Natural killer cell (primary cell): ENCODE measurements at regions not wholly inside any gene's neighbourhood (a gene's known extent, or its start where the extent isn't known, plus 50 kb on each side); places are given as distances from the start of the nearest gene placed in this dataset.

ENCODE experiments used
- ATAC-seq, 3 donors: fragments of 150-1000 bp in 2 of 3; fragments of 200-7000 bp in 1 of 3; cut with Tn5 transposase; 1 replicate in 1 of 3; 2 replicates in 2 of 3; pipeline ENCODE4 v1.10.0; 2021; ENCODE audit warnings: mild to moderate bottlenecking in 2 of 3, moderate library complexity in 2 of 3
- DNase-seq, 2 donors: peaks; one replicate each; pipeline versions ENCODE4 v3.0.0 to v3.0.0-alpha.2; 2013 to 2021; ENCODE audit warnings: mixed read lengths in 1 of 2
- H3K27ac ChIP-seq: one replicate; pipeline ENCODE4 v1.5.1; 2013; ENCODE audit warnings: mild to moderate bottlenecking, low read length
- H3K27me3 ChIP-seq: one replicate; pipeline ENCODE4 v1.6.1; 2013; ENCODE audit warnings: low read length; ENCODE audit not compliant: control insufficient read depth, insufficient read depth
- H3K36me3 ChIP-seq: one replicate; pipeline ENCODE4 v1.6.1; 2013; ENCODE audit warnings: low read length; ENCODE audit not compliant: control insufficient read depth, insufficient read depth
- H3K4me1 ChIP-seq: one replicate; pipeline ENCODE4 v1.6.1; 2013; ENCODE audit warnings: low read length; ENCODE audit not compliant: control insufficient read depth, insufficient read depth
- H3K4me3 ChIP-seq: one replicate; pipeline ENCODE4 v1.5.1; 2013; ENCODE audit warnings: low read length
- H3K9me3 ChIP-seq: one replicate; pipeline ENCODE4 v1.6.1; 2013; ENCODE audit warnings: low read length; ENCODE audit not compliant: control insufficient read depth, insufficient read depth
- H3K27ac Mint-ChIP-seq, 2 donors: one replicate each; pipeline ENCODE4 v1.8.0; 2022; ENCODE audit warnings: mild to moderate bottlenecking in 2 of 2, mixed read lengths in 2 of 2, moderate library complexity in 1 of 2
- H3K27me3 Mint-ChIP-seq, 2 donors: one replicate each; pipeline ENCODE4 v1.8.0; 2022; ENCODE audit warnings: low read depth in 2 of 2, mixed read lengths in 2 of 2
- H3K36me3 Mint-ChIP-seq: one replicate; pipeline ENCODE4 v1.8.0; 2022; ENCODE audit warnings: mixed read lengths
- H3K4me1 Mint-ChIP-seq, 2 donors: one replicate each; pipeline ENCODE4 v1.8.0; 2022; ENCODE audit warnings: mixed read lengths in 2 of 2
- H3K4me3 Mint-ChIP-seq: one replicate; pipeline ENCODE4 v1.8.0; 2022; ENCODE audit warnings: mild to moderate bottlenecking, moderate library complexity, mixed read lengths
- H3K9me3 Mint-ChIP-seq, 2 donors: one replicate each; pipeline ENCODE4 v1.8.0; 2022; ENCODE audit warnings: mixed read lengths in 2 of 2
- WGBS: methylation state at CpG from one replicate; pipeline ENCODE4 v1.1.7; 2013; ENCODE audit warnings: missing lambda C conversion rate; ENCODE audit not compliant: insufficient coverage; 5-methylcytosine and 5-hydroxymethylcytosine counted together
- intact Hi-C: fragments of 100-400 bp; cut with micrococcal nuclease; formaldehyde crosslinking; loops from one replicate; pipeline ENCODE4 v1.14.2; 2022
- TF ChIP-seq, protein P1 (sequence below): fragments of 200-600 bp; IDR thresholded peaks from one replicate; pipeline ENCODE4 v1.8.0; 2022; ENCODE audit warnings: antibody characterized with exemption

DNA sequence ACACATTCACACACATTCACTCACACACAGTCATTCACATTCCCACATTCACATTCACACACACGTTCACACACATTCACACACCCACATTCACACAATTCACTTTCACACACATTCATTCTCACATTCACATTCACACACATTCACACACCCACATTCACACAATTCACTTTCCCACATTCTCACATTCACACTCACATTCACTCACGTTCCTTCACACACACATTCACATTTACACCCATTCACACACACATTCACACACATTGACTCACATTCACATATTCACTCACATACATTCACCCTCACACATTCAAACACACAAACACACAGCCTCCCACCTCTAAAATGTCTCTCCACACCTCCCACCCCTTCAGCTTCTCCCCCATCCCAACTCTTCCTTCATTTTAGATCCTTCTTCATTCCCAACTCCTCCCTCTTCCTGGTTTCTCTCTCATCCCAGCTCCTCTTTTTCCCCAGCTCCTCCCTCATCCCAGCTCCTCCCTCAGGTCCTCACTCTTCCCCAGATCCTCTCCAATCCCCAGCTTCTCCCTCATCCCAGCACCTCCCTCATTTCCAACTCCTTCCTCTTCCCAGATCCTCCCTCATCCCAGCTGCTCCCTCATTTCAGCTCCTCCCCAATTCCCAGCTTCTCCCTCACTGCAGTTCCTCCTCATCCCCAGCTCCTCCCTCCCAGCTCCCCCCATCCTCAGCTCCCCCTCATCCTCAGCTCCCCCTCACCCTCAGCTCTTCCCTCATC, 111.0 kb downstream of the FAM53A start:
- Mint-ChIP-seq H3K4me3 (no peak overlapping the region), H3K27me3 (no peaks in the 10 kb centered on the region), H3K9me3 (no peaks in the 10 kb centered on the region), H3K27ac (no peak overlapping the region), H3K4me1 (peaks cover 0 to 15% of the 10 kb centered on the region in 2 donors), H3K36me3 (no peaks in the 10 kb centered on the region)
- no peak for ATAC-seq
- Histone ChIP-seq H3K9me3 (no peaks in the 10 kb centered on the region), H3K36me3 (no peaks in the 10 kb centered on the region), H3K4me3 (no peak overlapping the region), H3K4me1 (no peaks in the 10 kb centered on the region), H3K27me3 (no peaks in the 10 kb centered on the region), H3K27ac (no peak overlapping the region)
- DNase-seq, result no peak
- WGBS, result 60% methylated on average over 2 of the region's 2 CpGs
- TF ChIP-seq, protein P1, sequence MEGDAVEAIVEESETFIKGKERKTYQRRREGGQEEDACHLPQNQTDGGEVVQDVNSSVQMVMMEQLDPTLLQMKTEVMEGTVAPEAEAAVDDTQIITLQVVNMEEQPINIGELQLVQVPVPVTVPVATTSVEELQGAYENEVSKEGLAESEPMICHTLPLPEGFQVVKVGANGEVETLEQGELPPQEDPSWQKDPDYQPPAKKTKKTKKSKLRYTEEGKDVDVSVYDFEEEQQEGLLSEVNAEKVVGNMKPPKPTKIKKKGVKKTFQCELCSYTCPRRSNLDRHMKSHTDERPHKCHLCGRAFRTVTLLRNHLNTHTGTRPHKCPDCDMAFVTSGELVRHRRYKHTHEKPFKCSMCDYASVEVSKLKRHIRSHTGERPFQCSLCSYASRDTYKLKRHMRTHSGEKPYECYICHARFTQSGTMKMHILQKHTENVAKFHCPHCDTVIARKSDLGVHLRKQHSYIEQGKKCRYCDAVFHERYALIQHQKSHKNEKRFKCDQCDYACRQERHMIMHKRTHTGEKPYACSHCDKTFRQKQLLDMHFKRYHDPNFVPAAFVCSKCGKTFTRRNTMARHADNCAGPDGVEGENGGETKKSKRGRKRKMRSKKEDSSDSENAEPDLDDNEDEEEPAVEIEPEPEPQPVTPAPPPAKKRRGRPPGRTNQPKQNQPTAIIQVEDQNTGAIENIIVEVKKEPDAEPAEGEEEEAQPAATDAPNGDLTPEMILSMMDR, result no peak
- intact Hi-C loops, result no loop called here

DNA sequence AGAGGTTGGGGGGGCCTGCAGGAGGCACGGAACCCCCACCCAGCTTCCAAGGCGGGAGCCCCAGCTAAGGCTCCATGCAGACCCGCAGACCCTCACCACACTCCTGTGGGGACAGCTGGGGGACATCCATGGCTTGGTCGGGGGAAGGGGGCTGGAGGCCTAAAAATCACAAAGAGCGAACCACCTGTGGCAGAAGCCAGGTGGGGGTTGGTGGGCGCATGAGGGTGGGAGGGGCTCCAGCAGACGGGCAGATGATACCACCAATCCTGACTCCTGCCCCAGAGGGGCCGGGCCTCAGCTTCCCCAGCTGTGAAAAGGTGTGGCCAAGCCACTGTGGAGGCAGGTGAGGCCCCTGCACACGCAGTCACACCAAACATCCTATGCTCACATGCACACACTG, 111.6 kb downstream of the FAM53A start:
- DNase-seq, result no peak
- WGBS, result 90% methylated on average over 9 of the region's 9 CpGs
- Mint-ChIP-seq H3K27ac (no peak overlapping the region), H3K36me3 (no peaks in the 10 kb centered on the region), H3K4me1 (peaks cover 0 to 12% of the 10 kb centered on the region in 2 donors), H3K27me3 (no peaks in the 10 kb centered on the region), H3K9me3 (no peaks in the 10 kb centered on the region), H3K4me3 (no peak overlapping the region)
- Histone ChIP-seq H3K9me3 (no peaks in the 10 kb centered on the region), H3K4me3 (no peak overlapping the region), H3K27ac (no peak overlapping the region), H3K4me1 (no peaks in the 10 kb centered on the region), H3K27me3 (peaks cover 2% of the 10 kb centered on the region), H3K36me3 (no peaks in the 10 kb centered on the region)
- TF ChIP-seq, protein P1, result no peak
- intact Hi-C loops, result no loop called here
- ATAC-seq, result peak in 1 of 3 donors; percentile 35

DNA sequence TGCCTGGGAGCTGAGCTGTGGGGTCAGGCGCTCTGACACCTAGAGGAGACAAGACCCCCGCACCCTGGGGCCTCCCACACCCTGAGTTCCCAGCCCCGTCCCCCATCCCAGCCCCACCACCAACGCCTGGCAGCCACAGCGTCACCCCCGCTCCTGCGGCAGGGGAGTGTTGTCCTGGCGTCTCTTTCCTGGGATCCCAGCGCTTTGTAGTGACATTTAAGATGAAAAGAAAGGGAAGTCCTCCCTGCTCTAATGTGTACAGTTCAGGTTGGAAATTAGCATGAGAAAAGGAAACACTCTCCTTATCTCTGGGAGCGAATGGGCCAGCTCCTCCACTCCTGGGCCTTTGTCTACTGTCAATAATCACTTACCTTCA, 112.1 kb downstream of the FAM53A start:
- Histone ChIP-seq H3K9me3 (no peaks in the 10 kb centered on the region), H3K27me3 (peaks cover 2% of the 10 kb centered on the region), H3K4me1 (no peaks in the 10 kb centered on the region), H3K27ac (no peak overlapping the region), H3K4me3 (no peak overlapping the region), H3K36me3 (no peaks in the 10 kb centered on the region)
- H3K4me1 Mint-ChIP-seq, result peaks cover 0 to 12% of the 10 kb centered on the region in 2 donors
- TF ChIP-seq, protein P1, result no peak
- no peaks in the 10 kb centered on the region for H3K9me3 Mint-ChIP-seq
- H3K4me3 Mint-ChIP-seq, result no peak overlapping the region
- no peak for DNase-seq
- intact Hi-C loops, result no loop called here
- 80% methylated on average over 6 of the region's 10 CpGs for WGBS
- no peak for ATAC-seq
- no peaks in the 10 kb centered on the region for H3K27me3 Mint-ChIP-seq
- no peak overlapping the region for H3K27ac Mint-ChIP-seq
- no peaks in the 10 kb centered on the region for H3K36me3 Mint-ChIP-seq
